Liver (tissue), 7 donors: ENCODE measurements at regions not wholly inside any gene's neighbourhood (a gene's known extent, or its start where the extent isn't known, plus 50 kb on each side); places are given as distances from the start of the nearest gene placed in this dataset.

Experiments used
- DNase-seq: peaks from one replicate; pipeline ENCODE4 v3.0.0-alpha.2; 2017; ENCODE audit warnings: low spot score
- H3K27ac ChIP-seq, 2 donors: one replicate each; pipeline ENCODE4 v1.7.0; 2013; ENCODE audit warnings: inconsistent platforms in 2 of 2, low read length in 2 of 2, control low read depth in 1 of 2, low read depth in 1 of 2, mild to moderate bottlenecking in 1 of 2
- H3K27me3 ChIP-seq, 4 donors: one replicate each; pipeline versions ENCODE4 v1.6.1 to v1.7.0; 2013; ENCODE audit warnings: low read length in 3 of 4, inconsistent platforms in 1 of 4, mild to moderate bottlenecking in 1 of 4, moderate library complexity in 1 of 4; ENCODE audit not compliant: control insufficient read depth in 4 of 4, insufficient read depth in 4 of 4
- H3K36me3 ChIP-seq, 4 donors: one replicate each; pipeline versions ENCODE4 v1.6.1 to v1.7.0; 2013; ENCODE audit warnings: low read length in 3 of 4, mild to moderate bottlenecking in 3 of 4, low read depth in 1 of 4, moderate library complexity in 1 of 4; ENCODE audit not compliant: control insufficient read depth in 4 of 4, insufficient read depth in 3 of 4
- H3K4me1 ChIP-seq, 4 donors: one replicate each; pipeline versions ENCODE4 v1.6.1 to v1.7.0; 2013; ENCODE audit warnings: low read length in 3 of 4, mild to moderate bottlenecking in 3 of 4, moderate library complexity in 1 of 4; ENCODE audit not compliant: control insufficient read depth in 4 of 4, insufficient read depth in 4 of 4
- H3K4me3 ChIP-seq, 3 donors: one replicate each; pipeline versions ENCODE4 v1.6.1 to v1.7.0; 2013; ENCODE audit warnings: low read length in 3 of 3, control low read depth in 1 of 3, low read depth in 1 of 3, mild to moderate bottlenecking in 1 of 3
- H3K9ac ChIP-seq, 2 donors: one replicate each; pipeline ENCODE4 v1.7.0; 2013; ENCODE audit warnings: low read length in 2 of 2, mild to moderate bottlenecking in 2 of 2, moderate library complexity in 2 of 2, control low read depth in 1 of 2, low read depth in 1 of 2
- H3K9me3 ChIP-seq, 4 donors: one replicate each; pipeline versions ENCODE4 v1.6.1 to v1.7.0; 2013; ENCODE audit warnings: low read length in 3 of 4; ENCODE audit not compliant: control insufficient read depth in 4 of 4
- EGR1 ChIP-seq, 2 donors: IDR thresholded peaks; 2 replicates each; pipeline ENCODE4 v1.6.1; 2016 to 2018; ENCODE audit warnings: antibody characterized with exemption in 2 of 2, low read depth in 2 of 2
- FOXA1 ChIP-seq: IDR thresholded peaks from 2 replicates; pipeline ENCODE4 v1.6.1; 2016; ENCODE audit warnings: antibody characterized with exemption
- HNF4A ChIP-seq, 2 donors: conservative IDR thresholded peaks; 2 replicates each; pipeline ENCODE4 v1.6.1; 2016; ENCODE audit warnings: antibody characterized with exemption in 2 of 2, mild to moderate bottlenecking in 2 of 2
- JUND ChIP-seq, 2 donors: IDR thresholded peaks; 2 replicates each; pipeline ENCODE4 v1.6.1; 2016; ENCODE audit warnings: antibody characterized with exemption in 2 of 2
- NR2F2 ChIP-seq: IDR thresholded peaks from 2 replicates; pipeline ENCODE4 v1.6.1; 2016; ENCODE audit warnings: antibody characterized with exemption
- RAD21 ChIP-seq, 2 donors: IDR thresholded peaks; 2 replicates each; pipeline ENCODE4 v1.6.1; 2016; ENCODE audit warnings: antibody characterized with exemption in 2 of 2, mild to moderate bottlenecking in 2 of 2
- RXRA ChIP-seq, 2 donors: IDR thresholded peaks; 2 replicates each; pipeline ENCODE4 v1.6.1; 2017 to 2018; ENCODE audit warnings: antibody characterized with exemption in 2 of 2, mild to moderate bottlenecking in 1 of 2
- TAF1 ChIP-seq: conservative IDR thresholded peaks from 2 replicates; pipeline ENCODE4 v1.6.1; 2016; ENCODE audit warnings: antibody characterized with exemption, mild to moderate bottlenecking
- WGBS: extraction: QIAGEN DNeasy Blood & Tissue Kit; methylation state at CpG from one replicate; pipeline ENCODE4 v1.1.7; 2013; 5-methylcytosine and 5-hydroxymethylcytosine counted together
- TF ChIP-seq, protein P1 (sequence below): IDR thresholded peaks from 2 replicates; pipeline ENCODE4 v1.6.1; 2016; ENCODE audit warnings: antibody characterized with exemption
- TF ChIP-seq, protein P2 (sequence below): IDR thresholded peaks from 2 replicates; pipeline ENCODE4 v1.6.1; 2016; ENCODE audit warnings: antibody characterized with exemption
- donor health status: healthy.
- donor health status: healthy.
- donor health status: healthy.
- donor health status: healthy.

DNA sequence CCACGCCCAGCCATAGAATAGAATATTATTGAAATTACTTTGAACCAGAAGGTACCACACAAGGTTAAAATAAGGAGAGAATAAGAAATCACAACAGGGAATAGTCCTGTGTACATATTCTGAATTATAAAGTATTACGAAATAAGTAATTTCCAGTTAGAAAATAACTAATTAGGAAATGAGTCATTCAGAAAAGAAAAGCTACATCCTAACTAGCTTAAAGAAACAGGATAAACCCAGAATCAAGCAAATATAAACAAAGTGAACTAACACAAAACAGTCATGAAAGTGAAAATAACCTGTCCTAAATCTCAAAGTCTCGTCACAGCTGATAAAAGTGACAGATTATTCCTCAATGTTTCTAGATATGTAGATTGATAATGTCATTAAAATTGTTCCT, 74.8 kb upstream of the NEBL start:
- H3K4me1 ChIP-seq = peaks cover 0 to 5% (median 0%) of the 10 kb centered on the region in 4 donors
- H3K9me3 ChIP-seq = no peaks in the 10 kb centered on the region
- 54% methylated on average over 3 of the region's 3 CpGs for WGBS
- DNase-seq = no peak
- H3K4me3 ChIP-seq = no peak overlapping the region
- no peaks in the 10 kb centered on the region for H3K27me3 ChIP-seq
- peak overlapping the region; percentile 66 to 67 for H3K27ac ChIP-seq
- H3K9ac ChIP-seq = no peak overlapping the region
- H3K36me3 ChIP-seq = no peaks in the 10 kb centered on the region
- TF ChIP-seq, protein P1, sequence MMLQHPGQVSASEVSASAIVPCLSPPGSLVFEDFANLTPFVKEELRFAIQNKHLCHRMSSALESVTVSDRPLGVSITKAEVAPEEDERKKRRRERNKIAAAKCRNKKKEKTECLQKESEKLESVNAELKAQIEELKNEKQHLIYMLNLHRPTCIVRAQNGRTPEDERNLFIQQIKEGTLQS = no peak
- TF ChIP-seq RAD21 (IDR thresholded peaks at IDR 0.05) = no peak
- TF ChIP-seq JUND (IDR thresholded peaks at IDR 0.05) = peak in 1 of 2 donors; percentile 8
- TF ChIP-seq HNF4A (conservative IDR thresholded peaks at IDR 0.05) = no peak
- no peak for TF ChIP-seq NR2F2

DNA sequence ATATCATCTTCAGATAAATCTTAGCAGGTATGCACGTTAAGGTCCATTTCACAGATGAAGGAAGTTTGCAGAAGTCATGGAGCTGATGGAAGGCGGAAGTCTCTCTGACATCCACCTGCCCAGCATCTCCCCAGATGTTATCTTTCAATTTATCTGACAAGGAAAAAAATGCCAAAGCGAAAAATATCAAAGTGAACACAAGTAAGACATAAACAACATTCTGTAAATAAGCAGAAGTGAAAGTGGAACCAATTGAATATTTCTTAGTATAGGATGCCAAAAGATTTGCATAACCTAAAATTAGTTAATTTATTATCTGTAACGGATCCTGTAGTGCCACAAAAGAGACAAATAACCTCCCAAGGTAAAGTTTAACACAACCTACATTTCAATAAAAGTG, 73.6 kb upstream of the NEBL start:
- peaks cover 0 to 5% (median 0%) of the 10 kb centered on the region in 4 donors for H3K4me1 ChIP-seq
- no peak overlapping the region for H3K9ac ChIP-seq
- no peaks in the 10 kb centered on the region for H3K36me3 ChIP-seq
- DNase-seq = no peak
- TF ChIP-seq FOXA1 (no peak), NR2F2 (no peak), RXRA (IDR thresholded peaks at IDR 0.05) (no peak)
- TF ChIP-seq, protein P2, sequence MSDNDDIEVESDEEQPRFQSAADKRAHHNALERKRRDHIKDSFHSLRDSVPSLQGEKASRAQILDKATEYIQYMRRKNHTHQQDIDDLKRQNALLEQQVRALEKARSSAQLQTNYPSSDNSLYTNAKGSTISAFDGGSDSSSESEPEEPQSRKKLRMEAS = no peak
- 60% methylated on average over 4 of the region's 4 CpGs for WGBS
- no peak overlapping the region for H3K4me3 ChIP-seq
- no peaks in the 10 kb centered on the region for H3K9me3 ChIP-seq
- no peaks in the 10 kb centered on the region for H3K27me3 ChIP-seq
- H3K27ac ChIP-seq = peak overlapping the region in 1 of 2 donors; percentile 4

DNA sequence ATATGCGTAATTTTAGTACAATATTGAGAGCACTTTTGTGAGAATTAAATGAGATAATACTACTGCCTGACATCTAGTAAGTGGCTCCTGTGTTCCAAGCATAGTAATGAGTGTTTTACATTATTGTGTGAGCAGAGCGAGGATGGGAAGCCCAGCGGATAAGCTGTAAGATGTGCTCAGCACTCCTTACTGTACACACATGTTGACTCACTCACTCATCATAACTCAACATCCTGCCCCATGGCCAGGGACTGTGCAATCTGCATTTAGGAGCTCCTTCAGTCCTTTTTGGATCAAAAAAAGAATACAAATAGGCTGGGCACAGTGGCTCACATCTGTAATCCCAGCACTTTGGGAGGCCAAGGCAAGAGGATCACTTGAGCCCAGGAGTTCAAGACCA, 72.9 kb upstream of the NEBL start:
- Histone ChIP-seq H3K36me3 (no peaks in the 10 kb centered on the region), H3K4me1 (peaks cover 0 to 5% (median 0%) of the 10 kb centered on the region in 4 donors), H3K27ac (no peak overlapping the region), H3K4me3 (no peak overlapping the region), H3K9me3 (no peaks in the 10 kb centered on the region), H3K27me3 (no peaks in the 10 kb centered on the region), H3K9ac (no peak overlapping the region)
- TF ChIP-seq EGR1 (IDR thresholded peaks at IDR 0.05; ENCODE audit: low read depth in 2 of 2) (no peak), TAF1 (no peak)
- 96% methylated on average over 3 of the region's 3 CpGs for WGBS
- DNase-seq = no peak

DNA sequence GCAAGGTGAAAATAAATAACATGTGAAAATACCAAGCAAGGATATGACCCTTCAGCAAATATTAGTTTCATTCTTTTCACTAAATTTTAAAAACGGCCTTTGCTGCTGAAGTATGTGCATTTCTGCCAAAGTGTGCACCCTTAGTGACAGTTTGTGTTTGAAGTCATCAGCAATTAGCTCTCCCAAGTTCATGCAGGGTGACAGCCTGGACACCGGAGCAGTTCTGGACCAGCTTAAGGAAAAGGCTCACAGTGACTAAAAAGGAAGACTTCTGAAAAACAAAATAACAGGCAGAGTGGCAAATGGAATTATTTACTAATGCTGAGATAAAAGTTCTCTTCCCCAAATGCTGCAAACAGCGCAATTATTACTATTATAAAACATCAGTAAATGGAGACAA, 69.3 kb upstream of the NEBL start:
- no peak for DNase-seq
- Histone ChIP-seq H3K4me3 (no peak overlapping the region), H3K27me3 (no peaks in the 10 kb centered on the region), H3K9me3 (no peaks in the 10 kb centered on the region), H3K4me1 (no peaks in the 10 kb centered on the region), H3K36me3 (no peaks in the 10 kb centered on the region), H3K9ac (no peak overlapping the region), H3K27ac (no peak overlapping the region)
- WGBS = 84% methylated on average over 3 of the region's 3 CpGs
- no peak for TF ChIP-seq RXRA (IDR thresholded peaks at IDR 0.05)
